Pulmonary artery endothelial cell (primary cell): ENCODE measurements at regions not wholly inside any gene's neighbourhood (a gene's known extent, or its start where the extent isn't known, plus 50 kb on each side); places are given as distances from the start of the nearest gene placed in this dataset.

ENCODE experiments used
- DNase-seq: peaks from one replicate; pipeline ENCODE4 v3.0.0-alpha.2; 2011; ENCODE audit warnings: low read depth, low spot score

- DNase-seq = no peak
Measured at GRCh38 chr1:29584362-29584761, 348.0 kb downstream of the PTPRU start.

DNA sequence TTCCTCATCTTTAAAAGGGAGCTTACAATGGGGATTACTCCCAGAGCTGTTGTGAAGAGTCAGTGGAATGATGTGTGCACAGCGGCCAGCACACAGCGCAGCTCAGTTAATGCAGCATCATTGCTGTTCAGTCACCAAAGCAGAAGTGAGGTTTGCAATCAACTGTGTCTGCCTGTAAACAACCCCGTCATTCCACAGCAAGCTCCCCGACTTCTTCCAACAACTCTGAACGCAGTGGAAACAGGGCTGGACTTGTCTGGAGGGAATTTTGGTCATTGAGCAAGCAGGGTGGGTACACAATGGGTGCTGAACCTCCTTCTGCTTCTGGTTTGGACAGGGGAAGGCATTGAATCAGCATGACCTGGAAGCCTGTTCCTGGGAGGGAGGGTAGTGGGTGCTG, 347.4 kb downstream of the PTPRU start:
- DNase-seq = no peak

- DNase-seq = no peak
Measured at GRCh38 chr1:29581256-29581655, 344.9 kb downstream of the PTPRU start.

- DNase-seq = no peak
Measured at GRCh38 chr1:29579821-29580425, 343.6 kb downstream of the PTPRU start.

DNA sequence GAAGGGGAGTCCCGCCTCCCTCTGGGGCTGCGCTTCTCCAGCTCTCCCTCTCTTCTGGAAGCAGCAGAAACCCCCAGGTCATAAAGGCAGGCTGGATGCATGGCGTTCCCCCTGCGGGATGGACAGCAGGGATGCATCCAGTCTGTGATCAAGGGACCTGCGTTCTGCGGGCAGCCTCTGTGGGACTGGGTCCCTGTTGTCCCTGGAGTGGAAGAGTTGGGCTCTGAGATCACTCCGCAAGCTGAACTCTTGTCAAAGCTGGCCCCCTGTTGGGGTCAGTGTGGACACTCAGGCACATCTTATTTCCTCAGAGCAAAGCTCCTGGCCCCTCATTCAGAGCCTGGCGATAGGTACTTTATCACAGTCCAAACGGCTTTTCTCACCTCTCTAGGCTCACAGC, 341.2 kb downstream of the PTPRU start:
- DNase-seq = no peak

DNA sequence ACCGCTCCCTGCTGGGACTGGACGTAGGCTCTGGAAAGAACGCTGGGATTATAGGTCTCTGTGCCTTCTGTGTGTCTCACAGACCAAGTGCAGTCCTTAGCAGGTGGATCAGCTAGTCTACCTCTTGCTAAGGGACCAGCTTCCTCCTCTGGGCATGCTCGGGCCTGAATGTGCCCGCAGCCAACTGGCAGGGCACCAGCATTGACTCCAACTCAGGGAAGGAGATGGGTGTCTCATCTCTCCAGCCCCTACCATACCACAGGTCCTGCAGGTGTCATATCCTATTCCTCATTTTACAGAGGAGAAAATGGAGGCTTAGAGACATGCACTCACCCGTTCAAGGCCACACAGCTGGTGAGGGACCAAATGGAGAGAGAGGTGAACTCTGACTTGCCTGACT, 340.2 kb downstream of the PTPRU start:
- DNase-seq = no peak

GRCh38 chr1:29575826-29576225, 339.5 kb downstream of the PTPRU start:
- no peak for DNase-seq

GRCh38 chr1:29575277-29575676, 339.0 kb downstream of the PTPRU start:
- DNase-seq = no peak

DNA sequence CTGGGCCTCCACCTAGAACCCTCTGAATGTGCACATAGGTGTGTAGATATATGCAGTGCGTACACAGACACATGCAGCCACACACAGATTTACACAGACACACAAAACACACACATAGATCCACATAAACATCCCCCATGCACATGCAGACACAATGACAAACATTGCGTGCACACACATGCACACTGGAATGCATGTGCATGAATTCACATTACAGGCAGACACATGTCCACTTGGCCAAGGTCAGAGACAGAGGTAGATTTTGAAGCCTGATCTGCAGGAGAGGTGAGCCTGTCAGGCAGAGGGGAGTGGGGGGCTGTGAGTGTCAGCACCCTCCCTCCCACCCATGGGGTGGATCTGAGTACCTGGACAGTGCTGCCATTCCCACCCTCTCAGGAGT, 338.5 kb downstream of the PTPRU start:
- no peak for DNase-seq

- DNase-seq = no peak
Measured at GRCh38 chr1:29569971-29570634, 333.8 kb downstream of the PTPRU start.

GRCh38 chr1:29567257-29567656, 330.9 kb downstream of the PTPRU start:
- DNase-seq = no peak

GRCh38 chr1:29565490-29565889, 329.2 kb downstream of the PTPRU start:
- DNase-seq = no peak

DNA sequence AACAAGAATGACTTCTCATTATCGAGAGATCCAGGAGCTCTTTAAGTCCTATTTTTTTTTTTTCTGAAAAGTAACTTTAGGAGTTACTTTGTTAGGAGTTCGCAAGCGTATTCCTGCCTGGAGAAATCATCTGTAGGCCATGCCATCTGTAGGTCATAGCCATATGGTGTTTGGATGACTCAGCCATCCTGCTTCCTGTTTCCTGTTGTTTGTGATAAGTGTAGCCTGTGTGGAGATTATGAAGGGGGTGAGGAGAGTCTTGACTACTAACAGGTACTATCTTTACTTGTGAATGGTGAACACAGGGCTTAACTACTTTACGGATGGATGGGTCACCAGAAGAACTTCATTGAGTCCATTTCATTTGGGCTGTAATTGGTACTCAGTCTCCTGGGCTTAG, 327.2 kb downstream of the PTPRU start:
- peak; percentile 60 for DNase-seq

DNA sequence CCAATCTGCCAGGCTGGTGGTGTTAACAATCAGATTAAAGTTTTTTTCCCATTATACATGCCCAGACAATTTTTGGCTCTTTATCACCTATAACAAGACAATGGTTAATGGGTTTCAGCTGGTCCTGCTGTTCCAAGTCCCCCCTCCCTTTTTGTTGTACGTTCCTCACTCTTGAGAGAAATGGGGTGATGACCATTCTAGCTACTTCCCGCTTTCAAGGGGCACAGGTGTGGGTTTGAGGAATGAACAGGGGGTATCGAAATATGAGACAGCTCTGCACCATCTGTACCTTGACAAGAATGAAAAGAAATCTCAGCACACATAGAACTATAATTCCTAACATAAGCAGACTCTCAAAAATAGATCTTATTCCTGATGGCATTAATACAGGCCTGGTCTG, 326.8 kb downstream of the PTPRU start:
- no peak for DNase-seq

DNA sequence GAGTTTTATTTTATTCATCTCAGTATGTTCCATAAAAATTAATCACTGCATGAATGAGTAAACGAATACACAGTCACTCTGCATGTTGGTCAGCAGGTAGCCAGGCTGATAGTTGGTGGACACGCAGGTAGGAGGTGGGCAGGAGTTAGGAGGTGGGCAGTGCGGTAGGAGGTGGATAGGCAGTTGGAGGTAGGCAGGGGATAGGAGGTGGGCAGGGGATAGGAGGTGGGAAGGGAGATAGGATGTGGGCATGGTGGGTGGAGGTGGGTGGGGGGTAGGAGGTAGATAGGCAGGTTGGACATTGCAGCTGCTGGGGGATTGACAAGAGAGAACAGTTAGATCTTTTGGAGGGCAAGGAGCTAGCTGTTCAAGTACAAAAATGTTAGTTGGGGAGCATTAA, 322.7 kb downstream of the PTPRU start:
- no peak for DNase-seq

GRCh38 chr1:29557701-29558600, 321.6 kb downstream of the PTPRU start:
- no peak for DNase-seq

- no peak for DNase-seq
Measured at GRCh38 chr1:29557066-29557465, 320.7 kb downstream of the PTPRU start.

- no peak for DNase-seq
Measured at GRCh38 chr1:29556657-29557056, 320.3 kb downstream of the PTPRU start.

GRCh38 chr1:29555043-29555620, 318.8 kb downstream of the PTPRU start:
- no peak for DNase-seq

DNA sequence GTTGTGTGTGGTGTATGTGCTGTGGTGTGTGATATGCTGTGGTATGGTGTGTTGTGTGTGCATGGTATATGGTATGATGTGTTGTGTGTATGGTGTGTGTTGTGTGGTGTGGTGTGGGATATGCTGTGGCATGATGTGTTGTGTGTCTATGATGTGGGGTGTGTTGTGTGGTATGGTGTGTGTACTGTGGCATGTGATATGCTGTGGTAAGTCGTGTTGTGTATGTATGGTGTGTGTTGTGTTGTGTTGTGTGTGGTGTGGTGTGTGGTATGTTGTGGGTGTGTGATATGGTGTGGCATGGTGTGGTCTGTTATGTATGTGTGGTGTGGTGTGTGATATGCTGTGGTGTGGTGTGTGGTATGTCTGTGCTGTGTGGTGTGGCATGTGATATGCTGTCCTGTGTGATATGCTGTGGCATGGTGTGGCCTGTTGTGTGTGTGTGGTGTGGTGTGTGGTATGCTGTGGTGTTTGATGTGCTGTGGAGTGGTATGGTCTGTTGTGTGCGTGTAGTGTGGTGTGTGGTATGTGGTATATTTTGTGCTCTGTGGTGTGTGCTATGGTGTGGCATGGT, 318.0 kb downstream of the PTPRU start:
- DNase-seq = no peak

DNA sequence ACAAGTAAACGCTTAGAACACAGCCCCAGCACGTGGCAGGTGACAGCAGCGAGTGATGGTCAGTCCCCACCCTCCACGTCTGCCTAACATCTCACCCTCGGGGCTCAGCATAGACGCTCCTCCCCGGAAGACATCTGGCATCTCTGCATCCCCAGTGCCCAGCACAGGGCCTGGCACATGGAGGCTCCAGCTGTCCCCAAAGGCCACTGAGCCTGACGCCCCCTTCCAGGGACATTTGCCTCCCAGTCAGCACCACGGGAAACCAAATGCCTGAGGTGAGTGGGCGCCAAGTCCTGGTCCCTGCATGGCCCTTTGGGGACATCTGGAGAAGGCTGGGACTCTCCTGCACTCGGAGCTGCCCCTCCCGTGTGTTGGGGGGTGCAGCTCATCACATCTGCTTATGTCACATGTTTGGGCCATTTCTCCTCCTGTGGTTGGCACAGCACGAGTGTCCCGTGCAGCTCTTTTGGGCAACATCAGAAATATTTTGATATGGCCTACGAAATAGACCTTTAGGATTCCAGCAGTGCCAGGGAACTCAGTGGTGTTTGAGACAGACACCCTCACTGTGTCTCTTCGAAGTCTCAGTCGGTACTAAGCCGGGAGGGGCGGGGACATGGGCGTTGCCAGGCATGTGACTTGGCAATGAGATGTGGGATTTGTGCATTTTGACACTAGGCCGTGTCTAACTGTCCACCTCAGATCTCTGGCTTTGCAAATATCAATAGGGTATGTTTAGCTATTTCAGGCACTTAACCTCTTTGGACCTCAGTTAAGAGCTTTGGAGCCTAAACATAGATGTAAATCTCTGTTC, 315.0 kb downstream of the PTPRU start:
- no peak for DNase-seq
